HCT116 (cell line): ENCODE measurements at regions not wholly inside any gene's neighbourhood (a gene's known extent, or its start where the extent isn't known, plus 50 kb on each side); places are given as distances from the start of the nearest gene placed in this dataset.

ENCODE experiments used
- CTCF ChIP-seq, 3 experiments: fragments of 200-600 bp in 1 of 3; sonication (generic) in 1 of 3; IDR thresholded peaks in 2 of 3; conservative IDR thresholded peaks in 1 of 3; 2 replicates each; pipeline ENCODE4 v1.5.1; 2012 to 2017; ENCODE audit warnings: low read depth in 2 of 3, low read length in 2 of 3, antibody characterized with exemption in 1 of 3, borderline replicate concordance in 1 of 3, control low read depth in 1 of 3, mild to moderate bottlenecking in 1 of 3, mixed read lengths in 1 of 3, mixed run types in 1 of 3, moderate library complexity in 1 of 3; ENCODE audit not compliant: insufficient read depth in 1 of 3
- POLR2A ChIP-seq: IDR thresholded peaks from 2 replicates; pipeline ENCODE4 v1.7.0; 2011; ENCODE audit warnings: borderline replicate concordance; ENCODE audit not compliant: insufficient read depth, insufficient read length; ENCODE audit errors: extremely low read depth
- POLR2AphosphoS5 ChIP-seq: IDR thresholded peaks from 2 replicates; pipeline ENCODE4 v1.6.1; 2011; ENCODE audit warnings: mild to moderate bottlenecking, low read depth, low read length, moderate library complexity
- RAD21 ChIP-seq: IDR thresholded peaks from 2 replicates; pipeline ENCODE4 v1.6.1; 2012; ENCODE audit warnings: low read depth, mild to moderate bottlenecking
- SP1 ChIP-seq: IDR thresholded peaks from 2 replicates; pipeline ENCODE4 v1.6.1; 2012; ENCODE audit warnings: low read depth

DNA sequence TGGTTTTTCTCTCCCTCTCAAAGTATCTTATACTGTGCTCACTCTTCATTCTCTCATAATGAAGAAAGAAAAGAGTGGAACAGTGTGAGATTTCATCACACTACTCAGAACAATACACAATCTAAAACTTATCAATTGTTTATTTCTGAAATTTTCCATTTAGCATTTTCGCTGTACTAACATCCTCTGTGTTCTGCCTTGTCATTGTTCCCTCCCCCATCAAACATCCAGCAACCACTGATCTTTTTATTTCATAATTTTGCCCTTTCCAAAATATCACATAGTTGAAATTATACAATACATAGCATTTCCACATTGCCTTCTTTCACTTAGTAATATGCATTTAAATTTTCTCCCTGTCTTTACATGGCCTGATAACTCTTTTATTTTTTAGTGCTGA is 658.7 kb downstream of the SLITRK1 start:
- no peak for TF ChIP-seq CTCF (IDR thresholded peaks at IDR 0.05 in 2 of 3, conservative IDR thresholded peaks at IDR 0.05 in 1 of 3; ENCODE audit: borderline replicate concordance in 1 of 3, insufficient read depth in 1 of 3, low read depth in 2 of 3, low read length in 2 of 3)
- no peak for TF ChIP-seq POLR2AphosphoS5
- no peak for TF ChIP-seq SP1
- no peak for TF ChIP-seq RAD21
- no peak for TF ChIP-seq POLR2A
